ENCODE measurements at regions not wholly inside any gene's neighbourhood (a gene's known extent, or its start where the extent isn't known, plus 50 kb on each side); places are given as distances from the start of the nearest gene placed in this dataset.

- POLR2A ChIA-PET: no interaction called here
- WGBS (ENCODE audit: low lambda C conversion rate): 3% methylated on average over 1 of the region's 1 CpG
- DNase-seq (ENCODE audit: low spot score): no peak
- no peak for FAIRE-seq
- Histone ChIP-seq H2AFZ (ENCODE audit: low read length) (no peak overlapping the region), H3K27ac (ENCODE audit: extremely low read length, insufficient read depth, low read length) (no peak overlapping the region), H3K4me3 (replicated peaks in 1 of 3; ENCODE audit: insufficient read depth in 1 of 3, low read depth in 2 of 3, low read length in 3 of 3) (no peak overlapping the region), H3K4me1 (ENCODE audit: insufficient read depth, low read length) (no peaks in the 10 kb centered on the region), H3K79me2 (ENCODE audit: insufficient read depth, low read length) (no peaks in the 10 kb centered on the region), H3K4me2 (ENCODE audit: low read depth, low read length) (no peak overlapping the region), H3K27me3 (ENCODE audit: control insufficient read depth in 1 of 2, insufficient read depth in 2 of 2, low read length in 2 of 2) (no peaks in the 10 kb centered on the region; a peak in 1 of 5 replicates), H3K9me3 (ENCODE audit: low read length) (peaks cover 47% of the 10 kb centered on the region), H3K36me3 (replicated peaks in 1 of 2; ENCODE audit: control insufficient read depth in 1 of 2, insufficient read depth in 2 of 2, low read length in 2 of 2) (no peaks in the 10 kb centered on the region), H3K9ac (ENCODE audit: insufficient read depth, low read depth, low read length) (no peak overlapping the region), H4K20me1 (ENCODE audit: insufficient read depth, low read length) (no peaks in the 10 kb centered on the region)
- ATAC-seq: no peak
- TF ChIP-seq, protein P1, sequence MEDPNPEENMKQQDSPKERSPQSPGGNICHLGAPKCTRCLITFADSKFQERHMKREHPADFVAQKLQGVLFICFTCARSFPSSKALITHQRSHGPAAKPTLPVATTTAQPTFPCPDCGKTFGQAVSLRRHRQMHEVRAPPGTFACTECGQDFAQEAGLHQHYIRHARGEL (CRISPR knock-in tag; IDR thresholded peaks at IDR 0.05): no peak
- TF ChIP-seq ZFP36 (IDR thresholded peaks at IDR 0.05; ENCODE audit: borderline replicate concordance, low read depth, low read length, partially characterized antibody): no peak
- TF ChIP-seq ZNF329 (CRISPR knock-in tag; IDR thresholded peaks at IDR 0.05; ENCODE audit: low read depth): no peak
- no peak for TF ChIP-seq ZNF34 (CRISPR knock-in tag; IDR thresholded peaks at IDR 0.05; ENCODE audit: borderline replicate concordance)
- TF ChIP-seq ZEB1 (IDR thresholded peaks at IDR 0.05; ENCODE audit: insufficient replicate concordance, low read depth): no peak
- TF ChIP-seq ZNF253 (CRISPR knock-in tag; IDR thresholded peaks at IDR 0.05; ENCODE audit: borderline replicate concordance): no peak
- no peak for TF ChIP-seq DMAP1 (CRISPR knock-in tag; IDR thresholded peaks at IDR 0.05)
- no peak for TF ChIP-seq BCL6 (CRISPR knock-in tag; IDR thresholded peaks at IDR 0.05)
- TF ChIP-seq DZIP1 (CRISPR knock-in tag; IDR thresholded peaks at IDR 0.05): no peak
- TF ChIP-seq PPARG (CRISPR knock-in tag; conservative IDR thresholded peaks at IDR 0.05): no peak
- TF ChIP-seq SIX4 (CRISPR knock-in tag; IDR thresholded peaks at IDR 0.05): no peak
- TF ChIP-seq PREB (CRISPR knock-in tag; IDR thresholded peaks at IDR 0.05): no peak
- TF ChIP-seq HNRNPLL (IDR thresholded peaks at IDR 0.05; ENCODE audit: low read depth, low read length, poor library complexity, severe bottlenecking): no peak
- TF ChIP-seq ZNF513 (CRISPR knock-in tag; conservative IDR thresholded peaks at IDR 0.05): no peak
- TF ChIP-seq RBM39 (IDR thresholded peaks at IDR 0.05; ENCODE audit: low read depth, low read length, poor library complexity, severe bottlenecking): no peak
- in situ Hi-C loops (cut with HindIII; ENCODE audit: extremely low pct_ligation_motif_present, low pct_unique_long_range_greater_than_20kb) (no loop called here), intact Hi-C loops (cut with micrococcal nuclease; ENCODE audit: unreplicated experiment) (no loop called here)
- BruUV-seq (replicated peaks): no TSS peak
- CTCF ChIA-PET (ENCODE audit: low intra/inter-chr PET ratio, low total read pairs): no interaction called here
These were observed 663.4 kb upstream of the PRMT6 start for GRCh38 chr1:106393046-106393445.
